ENCODE measurements at regions not wholly inside any gene's neighbourhood (a gene's known extent, or its start where the extent isn't known, plus 50 kb on each side); places are given as distances from the start of the nearest gene placed in this dataset.
A peak's percentile ranks its signal among the peaks of the same experiment; 100 is the strongest.

- no peak for DNase-seq
These were observed 119.2 kb downstream of the VAPA start for GRCh38 chr18:10033016-10033399.

DNA sequence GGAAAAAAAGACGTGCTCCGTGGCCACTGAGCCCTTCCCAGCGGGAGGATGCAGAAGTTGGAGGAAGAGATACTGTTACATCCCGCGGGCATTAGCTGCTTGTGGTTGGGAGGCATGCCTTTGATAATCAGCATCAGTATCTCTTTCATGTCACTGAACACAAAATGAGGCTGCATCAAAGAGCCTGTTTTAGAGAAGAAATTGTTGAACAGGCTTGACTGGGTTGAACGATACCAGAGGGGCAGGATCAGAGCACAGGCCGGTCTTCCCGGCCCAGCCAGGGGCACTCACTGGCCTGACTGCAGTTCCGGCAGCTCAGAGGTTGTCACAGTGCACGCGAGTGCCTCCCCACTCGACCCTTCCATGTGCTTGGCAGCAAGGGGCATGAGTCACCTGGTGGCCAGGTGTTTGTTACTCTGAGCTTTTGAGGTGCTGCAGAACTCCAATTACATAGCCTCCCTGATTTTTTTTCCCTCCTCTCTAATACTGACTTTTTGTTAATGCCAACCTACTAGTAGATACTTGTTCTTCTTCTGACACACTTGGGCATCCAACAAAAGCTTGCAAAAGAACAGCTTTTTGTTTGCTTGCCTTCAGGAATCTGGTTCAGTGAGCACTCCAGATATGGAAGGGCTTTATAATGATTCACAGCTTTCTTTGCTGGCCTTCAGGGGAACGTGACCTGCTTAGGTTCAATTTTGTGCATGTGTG is 121.6 kb downstream of the VAPA start:
- peak; percentile 43 for DNase-seq

- no peak for DNase-seq
These were observed 122.7 kb downstream of the VAPA start for GRCh38 chr18:10036479-10036878.

DNA sequence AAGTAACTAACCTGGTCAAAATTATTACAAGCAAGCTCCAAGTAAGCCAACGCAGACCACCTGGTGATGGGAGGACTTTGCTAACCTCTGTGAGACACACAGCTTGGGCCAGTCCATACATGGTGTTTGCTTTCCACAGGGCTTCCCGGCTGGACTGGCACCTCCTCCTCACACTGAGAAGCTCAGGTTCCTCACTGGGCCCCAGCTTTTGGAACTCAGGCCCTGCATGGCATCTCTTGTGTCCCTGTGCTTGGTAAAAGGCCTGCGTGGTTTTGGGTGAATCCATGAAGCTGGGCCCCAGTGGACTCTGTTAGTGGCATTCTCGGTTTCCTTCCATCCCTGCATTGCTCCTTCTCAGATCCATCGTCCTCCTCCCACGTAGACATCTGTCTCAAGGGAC is 123.4 kb downstream of the VAPA start:
- no peak for DNase-seq

DNA sequence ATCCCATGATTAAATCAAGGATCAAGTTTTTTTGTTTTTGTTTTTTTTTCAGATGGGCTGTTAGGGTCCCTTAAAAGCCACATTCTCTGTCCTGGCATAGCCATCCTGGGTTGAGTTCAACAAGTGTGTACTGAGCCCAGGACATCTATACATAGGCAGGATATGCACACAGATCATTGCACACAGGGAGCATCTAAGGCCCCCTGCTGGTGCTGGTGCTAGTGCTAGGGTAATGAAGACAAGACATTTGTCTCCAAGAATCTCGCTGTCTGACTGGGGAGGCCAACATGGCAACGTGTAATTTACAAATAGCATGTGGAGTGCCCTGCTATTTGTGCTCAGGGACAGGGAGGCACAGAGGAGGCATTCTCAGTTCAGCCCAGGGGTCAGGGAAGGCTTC is 124.5 kb downstream of the VAPA start:
- no peak for DNase-seq

- DNase-seq = no peak
These were observed 126.6 kb downstream of the VAPA start for GRCh38 chr18:10040287-10041011.

DNA sequence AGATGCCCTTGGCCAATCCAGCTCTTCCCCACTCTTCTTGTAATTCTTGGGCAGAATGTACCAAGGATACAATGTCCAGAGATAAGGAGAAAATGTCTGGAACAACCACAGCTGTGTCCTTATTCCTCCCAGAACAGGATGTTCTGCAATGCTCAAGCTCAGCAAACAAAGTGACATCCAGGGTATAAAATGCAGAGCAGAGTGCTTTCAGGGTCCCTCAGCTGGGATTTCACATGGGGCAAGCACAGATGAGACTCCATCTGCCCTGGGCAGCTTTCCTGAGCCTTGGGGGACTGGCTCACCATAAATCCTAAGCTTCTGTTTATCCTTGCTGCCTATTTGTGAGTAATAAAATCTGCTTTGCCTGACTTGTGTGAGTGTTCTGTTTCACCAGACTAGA is 127.4 kb downstream of the VAPA start:
- no peak for DNase-seq

GRCh38 chr18:10042492-10042891 is 128.7 kb downstream of the VAPA start:
- DNase-seq = no peak

DNA sequence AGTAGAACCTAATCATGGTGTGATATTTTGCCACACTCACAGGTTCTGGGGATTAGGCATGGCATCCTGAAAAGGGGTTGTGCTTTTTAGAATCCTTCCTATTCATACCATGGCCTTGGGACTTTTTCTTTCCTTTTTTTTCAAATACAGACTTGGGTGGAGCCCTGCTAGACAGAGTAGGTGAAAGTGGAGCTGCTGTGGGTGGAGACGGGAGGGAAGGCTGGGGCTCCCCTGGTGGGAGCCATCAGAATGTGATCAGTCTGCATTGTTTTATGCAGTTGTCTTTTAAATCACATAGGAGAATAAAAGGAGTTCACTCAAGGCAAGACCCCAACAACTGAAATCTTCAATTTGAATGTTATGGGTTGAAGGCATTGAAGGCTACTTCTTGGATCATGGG is 130.2 kb downstream of the VAPA start:
- no peak for DNase-seq

DNA sequence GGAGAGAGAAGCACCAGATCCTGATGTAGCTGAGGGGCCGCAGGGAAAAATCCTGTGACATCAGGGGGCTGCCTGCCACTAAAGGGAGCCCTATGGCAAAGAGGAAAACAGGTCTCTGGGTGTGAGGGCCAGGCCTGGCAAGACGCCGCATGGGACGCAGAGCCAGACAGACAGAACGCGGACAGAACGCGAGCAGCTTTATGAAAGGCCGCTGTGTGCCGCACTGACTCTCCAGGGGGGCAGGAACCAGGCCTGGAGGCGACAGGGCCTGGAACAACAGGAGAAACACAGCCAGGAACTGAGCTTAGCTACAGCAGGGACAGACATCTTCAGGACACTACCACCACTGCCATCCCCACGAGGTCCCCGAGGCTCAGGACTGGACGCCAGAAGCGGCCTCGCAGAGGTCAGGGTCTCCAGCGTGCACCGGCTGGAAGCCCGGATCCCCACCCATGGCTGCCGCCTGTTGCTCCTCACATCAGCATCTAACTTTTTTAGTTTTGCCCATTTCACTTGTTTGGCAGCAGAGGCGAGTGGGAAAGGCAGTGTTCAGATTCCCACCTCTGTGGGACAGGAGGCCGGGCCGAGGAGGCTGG is 131.6 kb downstream of the VAPA start:
- no peak for DNase-seq

- no peak for DNase-seq
These were observed 132.5 kb downstream of the VAPA start for GRCh38 chr18:10046178-10046807.

DNA sequence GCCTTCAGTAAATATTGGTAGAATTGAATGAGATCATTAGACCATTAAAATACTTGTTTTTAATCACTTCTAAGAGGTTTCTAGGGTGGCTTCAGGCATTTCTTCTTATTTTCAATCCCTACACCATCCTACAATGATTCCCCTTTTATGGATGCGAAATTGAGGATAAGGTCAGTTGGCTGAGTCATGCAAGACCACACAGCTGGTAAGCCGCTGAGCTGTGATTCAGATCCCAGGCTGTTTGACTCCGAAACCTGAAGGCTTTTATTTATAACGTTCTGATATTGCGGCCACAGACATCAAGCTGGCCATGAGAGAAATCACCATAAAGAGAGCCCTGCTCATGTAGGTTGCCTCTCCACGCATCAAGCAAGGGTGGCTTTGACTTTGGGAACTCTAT is 133.4 kb downstream of the VAPA start:
- no peak for DNase-seq

GRCh38 chr18:10049747-10050146 is 135.9 kb downstream of the VAPA start:
- no peak for DNase-seq

- no peak for DNase-seq
These were observed 137.1 kb downstream of the VAPA start for GRCh38 chr18:10050956-10051355.

- DNase-seq = peak; percentile 92
These were observed 138.2 kb downstream of the VAPA start for GRCh38 chr18:10051877-10052631.

DNA sequence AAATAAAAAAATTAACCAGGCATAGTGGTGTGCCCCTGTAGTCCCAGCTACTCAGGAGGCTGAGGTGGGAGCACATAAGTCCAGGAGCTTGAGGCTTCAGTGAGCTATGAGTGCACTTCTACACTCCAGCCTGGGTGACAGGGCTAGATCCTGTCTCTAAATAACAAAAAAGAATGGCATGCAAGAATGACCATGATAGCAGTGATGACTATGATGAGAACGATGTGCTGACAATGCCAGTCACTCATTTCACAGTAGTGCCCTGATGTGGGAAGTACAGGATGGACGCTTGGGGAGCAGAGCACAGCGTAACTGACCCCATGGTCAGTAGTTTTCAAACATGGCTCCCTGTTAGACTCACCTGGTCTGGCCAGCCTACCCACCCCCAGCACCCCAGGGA is 139.1 kb downstream of the VAPA start:
- no peak for DNase-seq

DNA sequence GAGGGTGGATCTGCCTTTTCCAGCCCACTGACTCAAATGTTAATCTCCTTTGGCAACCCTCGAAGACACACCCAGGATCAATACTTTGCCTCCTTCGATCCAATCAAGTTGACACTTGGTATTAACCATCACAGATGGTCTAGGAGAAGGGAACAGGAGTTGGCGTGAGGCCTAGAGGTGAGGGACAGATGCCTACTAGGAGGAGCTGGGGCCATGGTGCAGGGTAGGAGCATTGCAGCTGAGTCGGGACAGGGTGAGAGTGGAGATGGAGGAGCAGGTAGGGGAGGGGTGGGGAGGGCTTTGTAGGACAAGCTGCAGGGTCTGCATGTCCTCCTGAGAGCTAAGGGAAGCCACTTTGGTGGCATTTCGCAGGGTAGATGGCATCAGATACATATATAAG is 140.0 kb downstream of the VAPA start:
- DNase-seq = no peak

- no peak for DNase-seq
These were observed 140.6 kb downstream of the VAPA start for GRCh38 chr18:10054366-10054765.

GRCh38 chr18:10055125-10055750 is 141.4 kb downstream of the VAPA start:
- DNase-seq = peak; percentile 48

GRCh38 chr18:10056506-10056905 is 142.7 kb downstream of the VAPA start:
- no peak for DNase-seq

DNA sequence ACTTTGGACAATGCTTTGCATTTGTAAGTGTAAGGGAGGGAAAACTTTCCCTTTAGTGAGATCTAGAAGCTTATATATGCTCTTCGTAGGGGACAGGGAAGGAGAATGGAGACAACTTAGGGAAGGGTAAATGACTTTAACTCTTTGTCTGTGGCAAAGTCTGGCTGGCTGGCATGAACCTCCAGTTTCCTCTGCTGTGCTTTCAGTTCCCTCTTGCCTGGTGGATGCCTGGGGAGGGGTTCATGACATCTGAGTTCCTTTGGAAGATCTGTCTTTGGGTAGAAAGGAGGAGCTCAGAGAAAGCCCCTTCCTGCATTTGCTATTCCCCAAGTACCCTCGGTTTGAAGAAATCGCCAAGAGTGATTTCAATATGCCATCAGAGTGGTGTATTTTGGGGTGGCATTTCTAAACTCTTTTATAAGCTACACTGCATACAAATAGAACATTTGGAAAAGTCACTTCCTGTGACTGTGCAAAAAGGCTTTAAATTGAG is 143.6 kb downstream of the VAPA start:
- no peak for DNase-seq
